ENCODE measurements at regions not wholly inside any gene's neighbourhood (a gene's known extent, or its start where the extent isn't known, plus 50 kb on each side); places are given as distances from the start of the nearest gene placed in this dataset.

DNA sequence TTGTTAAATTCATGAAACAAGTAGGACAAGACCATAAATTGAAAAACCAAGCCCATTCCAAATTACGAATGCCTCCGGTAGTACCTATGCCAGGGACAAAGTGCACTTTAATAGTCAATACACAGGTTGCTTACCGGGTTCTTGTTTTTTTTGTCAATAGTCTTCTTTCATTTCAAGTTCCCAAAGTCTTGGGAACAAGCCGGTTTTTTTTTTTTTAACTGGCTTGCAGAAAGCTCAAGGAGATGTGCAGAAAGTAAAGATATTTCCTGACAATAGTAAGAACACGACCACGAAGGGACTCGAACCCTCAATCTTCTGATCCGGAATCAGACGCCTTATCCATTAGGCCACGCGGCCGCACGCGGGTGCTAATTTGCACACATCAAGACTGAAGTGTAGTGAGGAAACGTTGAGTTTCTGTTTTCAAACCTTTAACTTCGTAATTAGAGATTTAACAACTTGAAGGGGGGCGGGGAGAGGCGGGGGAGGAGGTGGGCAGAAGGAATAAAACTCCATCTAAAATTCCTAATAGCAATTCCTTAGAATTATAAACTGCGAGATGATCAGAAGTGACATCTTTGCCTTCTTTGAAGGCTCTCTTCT lies 181.0 kb downstream of the TRIM27 start:
- H2AFZ ChIP-seq (ENCODE audit: low read depth, low read length, severe bottlenecking), result no peak overlapping the region
- no peaks in the 10 kb centered on the region for H3K36me3 ChIP-seq (ENCODE audit: low read length)
- no peaks in the 10 kb centered on the region for H3F3A ChIP-seq (ENCODE audit: insufficient read depth)
- TF ChIP-seq EZH2phosphoT487 (conservative IDR thresholded peaks at IDR 0.05; ENCODE audit: low read length), result no peak
- TF ChIP-seq CTCF (IDR thresholded peaks at IDR 0.05; ENCODE audit: insufficient read depth, low read length, poor library complexity, severe bottlenecking), result no peak
- H3K27me3 ChIP-seq (ENCODE audit: low read length), result 0 out of 2 replicates have a peak, but pooled peaks cover 4% of the 10 kb centered on the region
- H3K4me3 ChIP-seq (ENCODE audit: insufficient read depth, low read length, poor library complexity, severe bottlenecking), result no peak overlapping the region
- H3K4me2 ChIP-seq (ENCODE audit: low read depth, low read length, poor library complexity, severe bottlenecking), result no peak overlapping the region
- no peak overlapping the region for H3K9ac ChIP-seq (ENCODE audit: low read length)
- no peaks in the 10 kb centered on the region for H4K20me1 ChIP-seq (ENCODE audit: low read depth, low read length)
- no peaks in the 10 kb centered on the region for H3K9me3 ChIP-seq (ENCODE audit: insufficient read depth, low read length)
- H3K27ac ChIP-seq (ENCODE audit: low read depth, low read length), result no peak overlapping the region
- no peaks in the 10 kb centered on the region for H3K79me2 ChIP-seq (ENCODE audit: insufficient read depth, low read length)
- H3K9me2 ChIP-seq (replicated peaks; ENCODE audit: insufficient read depth, low read length), result no peaks in the 10 kb centered on the region

DNA sequence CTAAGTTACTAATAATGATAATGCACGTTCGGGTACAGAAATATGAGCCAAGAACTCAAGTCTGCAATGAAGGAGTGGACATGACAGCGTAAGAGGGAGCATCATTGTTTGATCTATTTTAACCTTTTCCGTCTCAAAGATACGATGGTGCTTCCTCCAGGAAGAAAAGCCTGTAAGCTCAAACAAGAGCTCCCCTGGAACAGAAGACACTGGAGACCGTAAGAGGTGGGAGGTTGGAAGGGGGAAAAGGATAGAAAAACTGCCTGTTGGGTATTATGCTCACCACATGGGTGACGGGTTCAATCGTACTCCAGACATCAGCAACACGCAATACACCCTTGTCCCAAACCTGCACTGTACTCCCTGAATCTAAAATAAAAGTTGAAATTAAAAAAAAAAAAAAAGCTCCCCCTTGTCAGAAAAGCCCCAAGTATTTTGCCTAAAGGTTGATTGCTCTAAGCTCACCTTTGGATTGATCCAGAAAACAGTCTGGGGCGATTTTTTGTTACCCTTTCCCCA lies 180.5 kb downstream of the TRIM27 start:
- Histone ChIP-seq H3K9me2 (replicated peaks; ENCODE audit: insufficient read depth, low read length) (no peaks in the 10 kb centered on the region), H3K36me3 (ENCODE audit: low read length) (no peaks in the 10 kb centered on the region), H3K27me3 (ENCODE audit: low read length) (0 out of 2 replicates have a peak, but pooled peaks cover 3% of the 10 kb centered on the region), H3K9me3 (ENCODE audit: insufficient read depth, low read length) (no peaks in the 10 kb centered on the region), H3K4me3 (ENCODE audit: insufficient read depth, low read length, poor library complexity, severe bottlenecking) (no peak overlapping the region), H4K20me1 (ENCODE audit: low read depth, low read length) (no peaks in the 10 kb centered on the region), H3K27ac (ENCODE audit: low read depth, low read length) (no peak overlapping the region), H3K79me2 (ENCODE audit: insufficient read depth, low read length) (no peaks in the 10 kb centered on the region), H3K4me2 (ENCODE audit: low read depth, low read length, poor library complexity, severe bottlenecking) (no peak overlapping the region), H3F3A (ENCODE audit: insufficient read depth) (no peaks in the 10 kb centered on the region), H3K9ac (ENCODE audit: low read length) (no peak overlapping the region), H2AFZ (ENCODE audit: low read depth, low read length, severe bottlenecking) (no peak overlapping the region)
- TF ChIP-seq CTCF (IDR thresholded peaks at IDR 0.05; ENCODE audit: insufficient read depth, low read length, poor library complexity, severe bottlenecking) (no peak), EZH2phosphoT487 (conservative IDR thresholded peaks at IDR 0.05; ENCODE audit: low read length) (no peak)

DNA sequence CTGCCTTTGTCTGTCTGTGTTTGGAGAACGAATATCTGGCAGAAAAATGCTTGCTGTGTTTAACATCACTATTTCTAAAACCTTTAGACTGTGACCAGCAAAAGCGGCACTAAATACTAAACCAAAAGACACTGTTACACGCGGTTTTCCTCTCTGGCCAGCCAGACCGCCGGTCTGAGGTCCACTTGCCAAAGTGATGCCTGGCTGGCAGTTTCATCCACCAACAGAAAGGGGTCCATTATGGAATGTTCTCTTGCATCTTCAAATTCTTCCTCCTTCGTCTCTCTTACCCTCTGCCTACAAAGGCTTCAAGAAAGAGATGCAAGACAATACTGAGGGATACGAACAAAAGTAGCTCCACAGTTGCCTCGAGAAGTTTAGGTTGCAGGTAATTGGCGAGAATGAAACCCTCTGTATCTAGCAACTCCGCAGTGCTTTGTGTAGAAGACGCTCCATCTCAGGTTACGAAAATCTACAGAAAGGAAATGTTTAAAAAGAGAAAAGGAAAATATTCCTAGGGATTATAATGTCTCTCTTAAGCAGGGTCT lies 176.6 kb downstream of the TRIM27 start:
- Histone ChIP-seq H3K27me3 (ENCODE audit: low read length) (no peaks in the 10 kb centered on the region), H4K20me1 (ENCODE audit: low read depth, low read length) (no peaks in the 10 kb centered on the region), H3K4me2 (ENCODE audit: low read depth, low read length, poor library complexity, severe bottlenecking) (no peak overlapping the region), H3K9me3 (ENCODE audit: insufficient read depth, low read length) (no peaks in the 10 kb centered on the region), H3K9me2 (replicated peaks; ENCODE audit: insufficient read depth, low read length) (no peaks in the 10 kb centered on the region), H3K4me3 (ENCODE audit: insufficient read depth, low read length, poor library complexity, severe bottlenecking) (no peak overlapping the region), H3K36me3 (ENCODE audit: low read length) (no peaks in the 10 kb centered on the region), H3K27ac (ENCODE audit: low read depth, low read length) (no peak overlapping the region), H3K9ac (ENCODE audit: low read length) (no peak overlapping the region), H3K79me2 (ENCODE audit: insufficient read depth, low read length) (no peaks in the 10 kb centered on the region), H2AFZ (ENCODE audit: low read depth, low read length, severe bottlenecking) (no peak overlapping the region), H3F3A (ENCODE audit: insufficient read depth) (no peaks in the 10 kb centered on the region)
- TF ChIP-seq CTCF (IDR thresholded peaks at IDR 0.05; ENCODE audit: insufficient read depth, low read length, poor library complexity, severe bottlenecking), result no peak
- TF ChIP-seq EZH2phosphoT487 (conservative IDR thresholded peaks at IDR 0.05; ENCODE audit: low read length), result no peak
